ENCODE measurements at regions not wholly inside any gene's neighbourhood (a gene's known extent, or its start where the extent isn't known, plus 50 kb on each side); places are given as distances from the start of the nearest gene placed in this dataset.

DNA sequence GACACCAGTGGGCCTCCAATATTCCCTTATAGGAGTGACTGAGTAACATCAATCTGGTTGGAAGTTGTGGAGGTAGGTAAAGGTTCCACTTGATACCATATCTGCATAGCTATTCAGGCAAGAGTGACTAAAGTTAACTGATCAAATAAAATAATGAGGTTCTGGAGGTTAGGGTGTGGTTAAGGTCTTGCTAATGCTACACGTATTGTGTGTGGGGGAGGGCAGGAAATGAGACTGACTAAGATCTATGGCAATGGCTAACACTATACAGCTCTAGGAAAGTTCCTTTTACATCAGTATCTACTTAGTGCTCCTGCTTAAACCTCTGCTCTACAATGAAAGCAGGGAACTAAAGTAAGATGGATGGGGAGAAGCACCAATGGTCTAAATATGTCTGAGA lies 149.1 kb upstream of the MGAT5 start:
- DNase-seq (ENCODE audit: extremely low read depth, low read depth), result no peak
- no peak for TF ChIP-seq CTCF (IDR thresholded peaks at IDR 0.05; ENCODE audit: low read depth, low read length)

DNA sequence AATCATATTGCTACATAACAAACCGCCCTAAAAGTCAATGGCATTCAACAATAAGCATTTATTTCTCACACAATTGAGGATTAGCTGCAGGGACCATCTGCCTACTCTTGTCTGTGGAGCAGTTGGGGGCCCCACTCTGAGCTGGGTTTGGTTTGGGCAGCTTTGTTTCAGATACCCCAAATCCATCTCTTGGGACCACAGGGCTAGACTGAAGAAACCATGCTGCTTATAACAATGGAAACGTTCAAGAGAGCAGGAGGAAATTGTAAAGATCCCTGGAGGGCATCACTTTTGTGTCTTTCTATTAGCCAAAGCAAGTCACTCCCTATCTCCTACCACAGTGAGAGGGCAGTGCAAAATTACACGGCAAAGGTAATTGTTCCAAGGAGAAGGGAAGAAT lies 146.5 kb upstream of the MGAT5 start:
- no peak for TF ChIP-seq CTCF (IDR thresholded peaks at IDR 0.05; ENCODE audit: low read depth, low read length)
- DNase-seq (ENCODE audit: extremely low read depth, low read depth), result no peak

- DNase-seq (ENCODE audit: extremely low read depth, low read depth), result no peak
- TF ChIP-seq CTCF (IDR thresholded peaks at IDR 0.05; ENCODE audit: low read depth, low read length), result no peak
Measured at GRCh38 chr2:134108113-134108512, 145.8 kb upstream of the MGAT5 start.

- no peak for TF ChIP-seq CTCF (IDR thresholded peaks at IDR 0.05; ENCODE audit: low read depth, low read length)
Measured at GRCh38 chr2:134109246-134109645, 144.6 kb upstream of the MGAT5 start.

DNA sequence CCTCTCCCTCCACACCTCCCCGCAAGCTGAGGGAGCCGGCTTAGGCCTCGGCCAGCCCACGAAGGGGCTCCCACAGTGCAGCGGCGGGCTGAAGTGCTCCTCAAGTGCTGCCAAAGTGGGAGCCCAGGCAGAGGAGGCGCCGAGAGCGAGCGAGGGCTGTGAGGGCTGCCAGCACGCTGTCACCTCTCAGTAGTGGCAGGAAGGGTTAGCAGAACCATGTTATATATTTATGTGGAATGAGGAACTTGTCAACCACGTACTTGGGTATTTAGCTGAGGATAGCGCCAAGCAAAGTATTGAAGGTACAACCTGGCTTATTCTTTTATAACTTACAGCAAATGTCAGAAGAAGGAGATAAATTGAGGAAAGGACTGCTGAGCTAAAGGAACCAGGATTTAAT lies 144.1 kb upstream of the MGAT5 start:
- no peak for TF ChIP-seq CTCF (IDR thresholded peaks at IDR 0.05; ENCODE audit: low read depth, low read length)
- no peak for DNase-seq (ENCODE audit: extremely low read depth, low read depth)

More at GRCh38 chr2:134109246-134109645, 144.6 kb upstream of the MGAT5 start:
- DNase-seq (ENCODE audit: extremely low read depth, low read depth), result no peak

GRCh38 chr2:134110532-134110931 lies 143.3 kb upstream of the MGAT5 start:
- DNase-seq (ENCODE audit: extremely low read depth, low read depth), result no peak
- no peak for TF ChIP-seq CTCF (IDR thresholded peaks at IDR 0.05; ENCODE audit: low read depth, low read length)

DNA sequence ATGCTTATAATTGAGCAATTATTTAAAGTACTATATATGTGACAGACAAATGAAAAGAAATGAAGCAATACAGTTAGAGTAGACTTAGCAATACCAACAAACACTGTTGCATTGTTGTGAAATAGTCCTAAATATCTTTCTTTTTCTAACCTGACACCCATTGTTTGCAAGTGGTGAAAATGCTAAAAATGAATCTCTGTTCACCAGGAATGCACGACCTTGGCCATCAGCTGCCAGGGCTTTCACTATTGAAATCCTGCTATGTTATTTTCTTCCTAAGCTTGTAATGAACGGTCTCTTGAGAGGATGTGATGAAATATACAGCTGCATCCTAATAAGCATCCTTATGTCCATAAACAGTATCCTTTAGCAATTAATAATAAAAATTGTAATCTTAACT lies 136.2 kb upstream of the MGAT5 start:
- no peak for TF ChIP-seq CTCF (IDR thresholded peaks at IDR 0.05; ENCODE audit: low read depth, low read length)
- no peak for DNase-seq (ENCODE audit: extremely low read depth, low read depth)
